Tibial artery (tissue), 4 donors: ENCODE measurements at regions not wholly inside any gene's neighbourhood (a gene's known extent, or its start where the extent isn't known, plus 50 kb on each side); places are given as distances from the start of the nearest gene placed in this dataset.

ENCODE experiments used
- DNase-seq, 2 donors: peaks; one replicate each; pipeline ENCODE4 v3.0.0-alpha.2; 2019
- H3K27ac ChIP-seq, 2 donors: fragments of 200-600 bp; sonication (generic) in 1 of 2; 1 replicate in 1 of 2; 2 replicates in 1 of 2; pipeline ENCODE4 v1.5.1; 2018 to 2019; ENCODE audit warnings: mild to moderate bottlenecking in 1 of 2
- H3K27me3 ChIP-seq, 2 donors: fragments of 200-600 bp; sonication (generic) in 1 of 2; one replicate each; pipeline versions ENCODE4 v1.5.1 to v1.6.0; 2016 to 2019
- H3K36me3 ChIP-seq, 3 donors: fragments of 200-600 bp; sonication (generic) in 2 of 3; one replicate each; pipeline ENCODE4 v1.5.1; 2016 to 2019; ENCODE audit warnings: mild to moderate bottlenecking in 2 of 3
- H3K4me1 ChIP-seq, 4 donors: fragments of 200-600 bp; sonication (generic) in 2 of 4; 1 replicate in 3 of 4; 2 replicates in 1 of 4; pipeline ENCODE4 v1.5.1; 2016 to 2019
- H3K4me3 ChIP-seq, 2 donors: fragments of 200-600 bp; sonication (generic) in 1 of 2; 1 replicate in 1 of 2; 2 replicates in 1 of 2; pipeline ENCODE4 v1.5.1; 2018 to 2019; ENCODE audit warnings: mild to moderate bottlenecking in 2 of 2
- H3K9me3 ChIP-seq, 3 donors: fragments of 200-600 bp; sonication (generic) in 1 of 3; one replicate each; pipeline ENCODE4 v1.5.1; 2016 to 2019
- intact Hi-C: fragments of 100-400 bp; cut with DNase I; formaldehyde crosslinking; loops from one replicate; pipeline ENCODE4 v1.15.0; 2023; ENCODE audit warnings: low total_unique reads
- TF ChIP-seq, protein P1 (sequence below), 2 experiments: fragments of 200-600 bp in 1 of 2; fragments of 450-650 bp in 1 of 2; IDR thresholded peaks; one replicate each; pipeline ENCODE4 v1.5.1; 2017 to 2019; ENCODE audit warnings: antibody characterized with exemption in 2 of 2, mild to moderate bottlenecking in 1 of 2, moderate library complexity in 1 of 2

DNA sequence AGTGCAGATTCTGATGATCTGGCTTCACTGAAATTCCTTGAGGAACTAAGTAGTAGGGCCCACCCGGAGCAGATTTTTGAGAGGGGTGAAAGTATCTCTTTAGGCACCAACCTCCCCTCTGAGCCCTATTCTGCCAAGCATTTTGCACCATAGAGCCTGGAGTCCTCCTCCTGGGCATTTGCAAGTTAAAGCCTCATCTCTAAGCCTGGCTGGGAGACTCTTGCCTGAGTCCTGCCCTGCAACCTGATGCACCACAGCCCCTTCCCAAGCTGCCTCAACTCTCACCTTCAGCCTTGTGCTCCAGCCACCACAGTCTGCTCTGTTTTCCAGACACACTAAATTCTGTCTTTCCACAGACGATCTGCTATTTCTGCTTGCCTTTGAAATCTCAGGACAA, 79.6 kb upstream of the PKDCC start:
- Histone ChIP-seq H3K4me1 (peaks cover 0 to 58% (median 52%) of the 10 kb centered on the region in 4 donors), H3K9me3 (no peaks in the 10 kb centered on the region), H3K27me3 (no peaks in the 10 kb centered on the region), H3K36me3 (no peaks in the 10 kb centered on the region), H3K27ac (peak overlapping the region; percentile 79 to 81), H3K4me3 (no peak overlapping the region)
- no peak for DNase-seq
- intact Hi-C loops: loop anchor here (10.0 kb wide), 1 partner anchor 53 kb away; no protein-coding TSS in a partner anchor
- TF ChIP-seq, protein P1, sequence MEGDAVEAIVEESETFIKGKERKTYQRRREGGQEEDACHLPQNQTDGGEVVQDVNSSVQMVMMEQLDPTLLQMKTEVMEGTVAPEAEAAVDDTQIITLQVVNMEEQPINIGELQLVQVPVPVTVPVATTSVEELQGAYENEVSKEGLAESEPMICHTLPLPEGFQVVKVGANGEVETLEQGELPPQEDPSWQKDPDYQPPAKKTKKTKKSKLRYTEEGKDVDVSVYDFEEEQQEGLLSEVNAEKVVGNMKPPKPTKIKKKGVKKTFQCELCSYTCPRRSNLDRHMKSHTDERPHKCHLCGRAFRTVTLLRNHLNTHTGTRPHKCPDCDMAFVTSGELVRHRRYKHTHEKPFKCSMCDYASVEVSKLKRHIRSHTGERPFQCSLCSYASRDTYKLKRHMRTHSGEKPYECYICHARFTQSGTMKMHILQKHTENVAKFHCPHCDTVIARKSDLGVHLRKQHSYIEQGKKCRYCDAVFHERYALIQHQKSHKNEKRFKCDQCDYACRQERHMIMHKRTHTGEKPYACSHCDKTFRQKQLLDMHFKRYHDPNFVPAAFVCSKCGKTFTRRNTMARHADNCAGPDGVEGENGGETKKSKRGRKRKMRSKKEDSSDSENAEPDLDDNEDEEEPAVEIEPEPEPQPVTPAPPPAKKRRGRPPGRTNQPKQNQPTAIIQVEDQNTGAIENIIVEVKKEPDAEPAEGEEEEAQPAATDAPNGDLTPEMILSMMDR (IDR thresholded peaks at IDR 0.05): no peak

DNA sequence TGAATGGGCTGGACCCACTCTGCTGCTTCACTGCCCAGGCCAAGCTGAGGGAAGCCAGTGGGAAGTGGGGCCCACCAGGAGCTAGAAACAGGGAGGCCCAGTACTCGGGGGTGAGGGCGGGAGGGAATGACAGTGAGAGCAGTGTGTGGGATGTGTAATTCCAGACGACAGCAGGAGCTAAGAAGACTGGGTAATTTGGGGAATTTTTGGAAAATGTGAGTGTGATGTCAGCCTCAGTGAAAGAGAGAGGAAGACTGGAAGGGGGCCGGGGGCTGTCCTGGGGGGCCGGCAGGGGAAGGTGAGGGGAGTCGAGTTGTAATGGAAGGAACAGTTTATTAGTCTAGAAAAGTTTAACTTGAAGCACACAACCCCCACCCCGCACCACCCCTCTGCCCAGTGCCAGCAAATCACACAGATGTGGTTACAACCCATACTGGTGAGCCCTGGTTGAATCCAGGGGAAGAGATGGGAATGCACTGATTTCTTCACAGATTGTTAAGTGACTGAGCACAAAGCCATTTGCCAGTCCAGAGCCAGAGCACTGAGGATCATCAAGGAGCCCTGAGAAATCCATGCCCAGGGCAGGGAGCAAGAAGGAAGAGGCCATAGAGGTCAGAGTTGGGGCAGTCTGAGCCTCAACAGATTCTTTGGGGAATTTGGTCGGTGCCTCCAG, 76.7 kb upstream of the PKDCC start:
- H3K36me3 ChIP-seq: no peaks in the 10 kb centered on the region
- no peak overlapping the region for H3K4me3 ChIP-seq
- no peaks in the 10 kb centered on the region for H3K27me3 ChIP-seq
- no peak for DNase-seq
- no peak overlapping the region for H3K27ac ChIP-seq
- intact Hi-C loops: no loop called here
- peaks cover 0 to 29% (median 24%) of the 10 kb centered on the region in 4 donors for H3K4me1 ChIP-seq
- TF ChIP-seq, protein P1 (IDR thresholded peaks at IDR 0.05): no peak
- no peaks in the 10 kb centered on the region for H3K9me3 ChIP-seq

DNA sequence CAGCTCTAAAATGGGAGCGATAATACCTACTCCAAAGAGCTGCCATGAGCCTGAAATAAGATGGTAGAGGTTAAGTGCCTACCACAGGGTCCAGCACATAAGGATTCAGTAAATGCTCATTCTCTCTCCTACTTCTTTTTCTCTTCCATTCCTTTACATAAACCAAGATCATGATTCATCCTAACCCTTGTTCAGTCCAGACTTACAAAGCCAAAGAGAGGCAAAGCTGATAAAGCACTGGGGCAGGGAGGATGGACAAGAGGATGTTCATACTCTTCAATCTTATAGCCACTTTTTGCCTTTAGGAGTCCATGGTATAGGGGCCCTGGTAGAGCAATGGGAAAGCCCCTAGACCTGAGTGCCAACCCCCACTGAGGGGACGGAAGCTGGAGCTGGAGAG, 75.6 kb upstream of the PKDCC start:
- no peak for DNase-seq
- Histone ChIP-seq H3K4me1 (peaks cover 0 to 18% (median 13%) of the 10 kb centered on the region in 4 donors), H3K9me3 (no peaks in the 10 kb centered on the region), H3K36me3 (no peaks in the 10 kb centered on the region), H3K27me3 (no peaks in the 10 kb centered on the region), H3K27ac (no peak overlapping the region), H3K4me3 (no peak overlapping the region)
- TF ChIP-seq, protein P1 (IDR thresholded peaks at IDR 0.05): no peak
- intact Hi-C loops: no loop called here

DNA sequence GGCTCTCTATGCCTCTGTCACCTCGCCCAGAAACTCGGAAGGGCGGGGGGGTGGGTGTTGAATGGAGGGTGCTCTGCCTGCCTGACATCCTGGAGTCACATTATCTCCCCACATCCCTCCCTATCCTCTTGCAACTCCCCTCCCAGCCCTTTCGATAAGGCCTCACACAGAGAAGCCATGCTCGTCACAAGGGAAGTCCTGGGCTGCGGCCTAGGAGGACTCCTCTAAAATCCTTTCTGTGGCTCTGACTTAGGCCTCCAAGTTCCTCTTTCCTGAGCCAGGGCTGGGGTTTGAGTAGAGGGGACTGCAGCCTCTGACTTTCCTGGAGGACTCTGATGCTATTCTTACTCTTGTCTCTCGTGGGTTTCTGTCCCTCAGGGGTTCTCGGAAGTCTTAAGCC, 75.0 kb upstream of the PKDCC start:
- peaks cover 0 to 12% (median 7%) of the 10 kb centered on the region in 4 donors for H3K4me1 ChIP-seq
- H3K9me3 ChIP-seq: no peaks in the 10 kb centered on the region
- H3K36me3 ChIP-seq: no peaks in the 10 kb centered on the region
- H3K27ac ChIP-seq: no peak overlapping the region
- intact Hi-C loops: no loop called here
- H3K4me3 ChIP-seq: no peak overlapping the region
- no peaks in the 10 kb centered on the region for H3K27me3 ChIP-seq
- TF ChIP-seq, protein P1 (IDR thresholded peaks at IDR 0.05): no peak
- DNase-seq: no peak

DNA sequence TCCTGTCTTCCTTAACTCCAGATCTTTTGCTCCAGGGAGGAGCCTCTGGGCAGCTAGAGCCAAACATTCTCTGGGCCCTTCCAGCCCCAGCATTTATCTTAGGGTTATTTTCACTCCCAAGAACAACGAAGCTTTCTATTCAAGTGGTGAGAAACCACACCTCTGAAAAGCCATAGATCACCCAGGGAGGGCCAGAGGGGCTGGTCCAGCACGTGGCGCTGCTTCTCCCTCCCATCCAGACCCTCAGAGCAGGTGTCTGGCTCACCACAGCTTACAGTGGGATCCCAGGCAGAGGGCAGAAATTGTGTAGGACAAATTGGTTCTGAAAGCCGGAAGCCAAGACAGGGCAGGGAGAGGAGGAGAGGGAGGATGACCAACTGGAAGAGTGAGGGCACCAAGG, 74.0 kb upstream of the PKDCC start:
- TF ChIP-seq, protein P1 (IDR thresholded peaks at IDR 0.05): no peak
- no peak overlapping the region for H3K27ac ChIP-seq
- H3K36me3 ChIP-seq: no peaks in the 10 kb centered on the region
- no peak for DNase-seq
- no peaks in the 10 kb centered on the region for H3K9me3 ChIP-seq
- peaks cover 0 to 1% (median 0%) of the 10 kb centered on the region in 4 donors for H3K4me1 ChIP-seq
- H3K27me3 ChIP-seq: no peaks in the 10 kb centered on the region
- no peak overlapping the region for H3K4me3 ChIP-seq
- intact Hi-C loops: no loop called here
